DND-41 (cell line): ENCODE measurements at regions not wholly inside any gene's neighbourhood (a gene's known extent, or its start where the extent isn't known, plus 50 kb on each side); places are given as distances from the start of the nearest gene placed in this dataset.

Experiments
- EZH2 ChIP-seq: IDR thresholded peaks from 3 replicates; pipeline ENCODE4 v1.6.1; 2012; ENCODE audit warnings: borderline replicate concordance, low read depth, mild to moderate bottlenecking, moderate library complexity, low read length, inconsistent platforms; ENCODE audit not compliant: severe bottlenecking
- TF ChIP-seq, protein P1 (sequence below): IDR thresholded peaks from 2 replicates; pipeline ENCODE4 v1.5.1; 2012; ENCODE audit warnings: borderline replicate concordance, low read length, moderate library complexity, mild to moderate bottlenecking; ENCODE audit not compliant: poor library complexity, severe bottlenecking; ENCODE audit errors: extremely low read depth

DNA sequence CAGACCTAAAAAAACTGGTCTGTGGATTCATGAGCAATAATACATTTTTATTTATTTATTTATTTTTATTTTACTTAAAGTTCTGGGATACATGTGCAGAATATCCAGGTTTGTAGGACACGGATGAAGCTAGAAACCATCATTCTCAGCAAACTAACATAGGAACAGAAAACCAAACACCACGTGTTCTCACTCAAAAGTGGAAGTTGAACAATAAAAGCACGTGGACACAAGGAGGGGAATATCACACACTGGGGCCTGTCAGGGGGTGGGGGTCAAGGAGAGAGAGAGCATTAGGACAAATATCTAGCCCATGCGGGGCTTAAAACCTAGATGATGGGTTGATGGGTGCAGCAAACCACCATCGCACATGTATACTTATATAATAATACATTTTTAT lies 705.9 kb downstream of the RAB28 start:
- TF ChIP-seq, protein P1, sequence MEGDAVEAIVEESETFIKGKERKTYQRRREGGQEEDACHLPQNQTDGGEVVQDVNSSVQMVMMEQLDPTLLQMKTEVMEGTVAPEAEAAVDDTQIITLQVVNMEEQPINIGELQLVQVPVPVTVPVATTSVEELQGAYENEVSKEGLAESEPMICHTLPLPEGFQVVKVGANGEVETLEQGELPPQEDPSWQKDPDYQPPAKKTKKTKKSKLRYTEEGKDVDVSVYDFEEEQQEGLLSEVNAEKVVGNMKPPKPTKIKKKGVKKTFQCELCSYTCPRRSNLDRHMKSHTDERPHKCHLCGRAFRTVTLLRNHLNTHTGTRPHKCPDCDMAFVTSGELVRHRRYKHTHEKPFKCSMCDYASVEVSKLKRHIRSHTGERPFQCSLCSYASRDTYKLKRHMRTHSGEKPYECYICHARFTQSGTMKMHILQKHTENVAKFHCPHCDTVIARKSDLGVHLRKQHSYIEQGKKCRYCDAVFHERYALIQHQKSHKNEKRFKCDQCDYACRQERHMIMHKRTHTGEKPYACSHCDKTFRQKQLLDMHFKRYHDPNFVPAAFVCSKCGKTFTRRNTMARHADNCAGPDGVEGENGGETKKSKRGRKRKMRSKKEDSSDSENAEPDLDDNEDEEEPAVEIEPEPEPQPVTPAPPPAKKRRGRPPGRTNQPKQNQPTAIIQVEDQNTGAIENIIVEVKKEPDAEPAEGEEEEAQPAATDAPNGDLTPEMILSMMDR, result no peak
- TF ChIP-seq EZH2, result no peak
